IMR-90 (cell line): ENCODE measurements at regions not wholly inside any gene's neighbourhood (a gene's known extent, or its start where the extent isn't known, plus 50 kb on each side); places are given as distances from the start of the nearest gene placed in this dataset.

ENCODE experiments used
- ATAC-seq: fragments of 200-7000 bp; cut with Tn5 transposase; 2 replicates; pipeline ENCODE4 v1.9.1; 2020; ENCODE audit warnings: low read depth, mild to moderate bottlenecking, moderate library complexity
- BruUV-seq: library from RNA; stranded (reverse); fragments of 400-500 nt; replicated peaks from 2 replicates; lab custom pipeline; 2021; lab: Mats Ljungman, UMichigan
- CTCF ChIA-PET: fragments of 300-600 bp; formaldehyde crosslinking; extraction: SDS; loops from one replicate; lab custom pipeline; 2021; ENCODE audit warnings: antibody characterized with exemption; lab: Yijun Ruan, JAX
- POLR2A ChIA-PET: fragments of 300-600 bp; sonication (Branson Sonifier 250); formaldehyde crosslinking; loops from one replicate; lab custom pipeline; 2022; ENCODE audit warnings: antibody characterized with exemption; ENCODE audit not compliant: unreplicated experiment; lab: Charles Lee
- DNase-seq: peaks from one replicate; pipeline ENCODE4 v3.0.0; 2013
- H2AFZ ChIP-seq: replicated peaks from 2 replicates; pipeline ENCODE3; 2013; ENCODE audit warnings: low read length, mild to moderate bottlenecking; ENCODE audit not compliant: poor library complexity
- H2AK5ac ChIP-seq: 2 replicates; pipeline ENCODE4 v1.6.1; 2013; ENCODE audit warnings: low read depth, low read length, inconsistent platforms
- H2AK9ac ChIP-seq: replicated peaks from 2 replicates; pipeline ENCODE3; 2013; ENCODE audit warnings: mild to moderate bottlenecking, low read depth, low read length, moderate library complexity; ENCODE audit not compliant: poor library complexity
- H2BK120ac ChIP-seq: 2 replicates; pipeline ENCODE4 v1.6.1; 2013; ENCODE audit warnings: low read depth, low read length, inconsistent platforms
- H2BK15ac ChIP-seq: 3 replicates; pipeline ENCODE4 v1.6.1; 2013; ENCODE audit warnings: low read depth, low read length, inconsistent platforms
- H2BK20ac ChIP-seq: 2 replicates; pipeline ENCODE4 v1.6.1; 2013; ENCODE audit warnings: low read depth, mild to moderate bottlenecking, inconsistent platforms, low read length, moderate library complexity
- H2BK5ac ChIP-seq: 2 replicates; pipeline ENCODE4 v1.6.1; 2013; ENCODE audit warnings: mild to moderate bottlenecking, low read depth, low read length, inconsistent platforms; ENCODE audit not compliant: poor library complexity, severe bottlenecking
- H3K14ac ChIP-seq: replicated peaks from 2 replicates; pipeline ENCODE4 v1.6.1; 2013; ENCODE audit warnings: low read depth, low read length, inconsistent platforms
- H3K18ac ChIP-seq: 2 replicates; pipeline ENCODE4 v1.6.1; 2013; ENCODE audit warnings: low read depth, low read length, control low read depth
- H3K23ac ChIP-seq: 2 replicates; pipeline ENCODE4 v1.6.1; 2013; ENCODE audit warnings: low read depth, low read length, inconsistent platforms
- H3K27ac ChIP-seq: 2 replicates; pipeline ENCODE4 v1.5.1; 2013; ENCODE audit warnings: mild to moderate bottlenecking, control low read depth, low read length; ENCODE audit not compliant: insufficient read depth
- H3K27me3 ChIP-seq: 2 replicates; pipeline ENCODE4 v1.6.1; 2013; ENCODE audit warnings: low read length; ENCODE audit not compliant: control insufficient read depth, insufficient read depth
- H3K36me3 ChIP-seq: 2 replicates; pipeline ENCODE4 v1.6.1; 2013; ENCODE audit warnings: low read length, mixed read lengths; ENCODE audit not compliant: control insufficient read depth, insufficient read depth
- H3K4ac ChIP-seq: 2 replicates; pipeline ENCODE4 v1.6.1; 2013; ENCODE audit warnings: low read depth, low read length, inconsistent platforms
- H3K4me1 ChIP-seq: 2 replicates; pipeline ENCODE4 v1.6.1; 2013; ENCODE audit warnings: low read length, mixed read lengths; ENCODE audit not compliant: control insufficient read depth, insufficient read depth
- H3K4me2 ChIP-seq: 2 replicates; pipeline ENCODE4 v1.6.1; 2013; ENCODE audit warnings: low read depth, mild to moderate bottlenecking, control low read depth, low read length, moderate library complexity
- H3K4me3 ChIP-seq: 2 replicates; pipeline ENCODE4 v1.5.1; 2013; ENCODE audit warnings: low read depth, mild to moderate bottlenecking, control low read depth, low read length, moderate library complexity; ENCODE audit not compliant: insufficient read depth
- H3K56ac ChIP-seq: 2 replicates; pipeline ENCODE4 v1.6.1; 2013; ENCODE audit warnings: low read length, inconsistent platforms; ENCODE audit not compliant: insufficient read depth; ENCODE audit errors: extremely low read depth
- H3K79me1 ChIP-seq, 2 experiments: 2 replicates each; pipeline ENCODE4 v1.6.1; 2013; ENCODE audit warnings: low read length in 2 of 2, inconsistent platforms in 1 of 2, low read depth in 1 of 2
- H3K9ac ChIP-seq: 2 replicates; pipeline ENCODE4 v1.6.1; 2013; ENCODE audit warnings: low read depth, low read length, control low read depth
- H3K9me1 ChIP-seq: 2 replicates; pipeline ENCODE4 v1.6.1; 2013; ENCODE audit warnings: low read length, inconsistent platforms; ENCODE audit not compliant: insufficient read depth
- H3K9me3 ChIP-seq: 2 replicates; pipeline ENCODE4 v1.6.1; 2013; ENCODE audit warnings: low read length; ENCODE audit not compliant: control insufficient read depth, insufficient read depth
- H4K20me1 ChIP-seq: 2 replicates; pipeline ENCODE4 v1.6.1; 2013; ENCODE audit warnings: low read length, inconsistent platforms; ENCODE audit not compliant: insufficient read depth
- H4K5ac ChIP-seq: 2 replicates; pipeline ENCODE4 v1.6.1; 2013; ENCODE audit warnings: mild to moderate bottlenecking, low read depth, low read length, control low read depth
- H4K8ac ChIP-seq, 2 experiments: 2 replicates each; pipeline ENCODE4 v1.6.1; 2013; ENCODE audit warnings: low read depth in 2 of 2, low read length in 2 of 2, control low read depth in 1 of 2, inconsistent platforms in 1 of 2
- H4K91ac ChIP-seq: 2 replicates; pipeline ENCODE4 v1.6.1; 2013; ENCODE audit warnings: low read depth, low read length, inconsistent platforms; ENCODE audit not compliant: insufficient read depth
- BHLHE40 ChIP-seq: fragments of 150-350 bp; IDR thresholded peaks from 2 replicates; pipeline ENCODE4 v1.6.1; 2016; ENCODE audit warnings: mild to moderate bottlenecking, low read depth, low read length
- CEBPB ChIP-seq: IDR thresholded peaks from 2 replicates; pipeline ENCODE4 v1.6.1; 2012; ENCODE audit warnings: low read depth, low read length, improper control_type of control experiment
- CHD1 ChIP-seq: IDR thresholded peaks from 2 replicates; pipeline ENCODE4 v1.6.1; 2012; ENCODE audit warnings: low read depth, low read length, improper control_type of control experiment
- FOS ChIP-seq: fragments of 150-350 bp; IDR thresholded peaks from 2 replicates; pipeline ENCODE4 v1.6.1; 2016; ENCODE audit warnings: low read depth, low read length
- MAFK ChIP-seq: IDR thresholded peaks from 2 replicates; pipeline ENCODE4 v1.6.1; 2012; ENCODE audit warnings: low read depth, low read length, improper control_type of control experiment
- MAZ ChIP-seq: IDR thresholded peaks from 2 replicates; pipeline ENCODE4 v1.6.1; 2012; ENCODE audit warnings: low read depth, mild to moderate bottlenecking, low read length, improper control_type of control experiment, moderate library complexity, borderline replicate concordance
- MXI1 ChIP-seq: IDR thresholded peaks from 2 replicates; pipeline ENCODE4 v1.6.1; 2012; ENCODE audit warnings: low read depth, mild to moderate bottlenecking, low read length, moderate library complexity, borderline replicate concordance
- NFE2L2 ChIP-seq: fragments of 150-350 bp; IDR thresholded peaks from 2 replicates; pipeline ENCODE4 v1.6.1; 2016; ENCODE audit warnings: low read depth, mild to moderate bottlenecking, low read length
- POLR2A ChIP-seq: IDR thresholded peaks from 2 replicates; pipeline ENCODE4 v1.6.1; 2012; ENCODE audit warnings: mild to moderate bottlenecking, low read depth, low read length
- RAD21 ChIP-seq: IDR thresholded peaks from 2 replicates; pipeline ENCODE4 v1.6.1; 2012; ENCODE audit warnings: low read length, improper control_type of control experiment
- RCOR1 ChIP-seq: IDR thresholded peaks from 2 replicates; pipeline ENCODE4 v1.6.1; 2012; ENCODE audit warnings: mild to moderate bottlenecking, low read length, improper control_type of control experiment; ENCODE audit not compliant: insufficient replicate concordance
- RFX5 ChIP-seq: IDR thresholded peaks from 2 replicates; pipeline ENCODE4 v1.8.0; 2012; ENCODE audit warnings: low read depth, mild to moderate bottlenecking, low read length, moderate library complexity
- SMC3 ChIP-seq: fragments of 150-350 bp; IDR thresholded peaks from 2 replicates; pipeline ENCODE4 v1.6.1; 2016; ENCODE audit warnings: low read depth, mild to moderate bottlenecking, antibody characterized with exemption, low read length, moderate library complexity
- WGBS, 2 experiments: methylation state at CpG; one replicate each; pipeline versions ENCODE4 v1.1.5 to v1.1.7; 2013; ENCODE audit warnings: missing lambda C conversion rate in 2 of 2; ENCODE audit not compliant: insufficient read length in 1 of 2; ENCODE audit errors: extremely low coverage in 2 of 2; 5-methylcytosine and 5-hydroxymethylcytosine counted together
- dilution Hi-C: fragments of 300-500 bp; cut with HindIII; formaldehyde crosslinking; loops from one replicate; pipeline ENCODE4 v1.14.3; 2018; ENCODE audit warnings: low sequenced_read_pairs; ENCODE audit not compliant: unreplicated experiment
- in situ Hi-C: fragments of 300-500 bp; cut with MboI; formaldehyde crosslinking; loops from 3 replicates; pipeline ENCODE4 v1.14.3; 2019; ENCODE audit warnings: low sequenced_read_pairs, inconsistent platforms, mixed read lengths
- intact Hi-C: fragments of 100-400 bp; cut with micrococcal nuclease; formaldehyde crosslinking; loops from 2 replicates; pipeline ENCODE4 v1.10.0; 2022
- TF ChIP-seq, protein P1 (sequence below): fragments of 150-350 bp; IDR thresholded peaks from 2 replicates; pipeline ENCODE4 v1.6.1; 2016; ENCODE audit warnings: low read depth, mild to moderate bottlenecking, low read length, moderate library complexity, borderline replicate concordance
- TF ChIP-seq, protein P2 (sequence below): fragments of 150-350 bp; IDR thresholded peaks from 2 replicates; pipeline ENCODE4 v1.6.1; 2017; ENCODE audit warnings: mild to moderate bottlenecking, antibody characterized with exemption, low read length, low read depth
- TF ChIP-seq, protein P3 (sequence below): conservative IDR thresholded peaks from 2 replicates; pipeline ENCODE4 v1.5.1; 2012; ENCODE audit warnings: mild to moderate bottlenecking, low read depth, low read length, improper control_type of control experiment

- Histone ChIP-seq H3K23ac (no peak overlapping the region), H2AFZ (no peak overlapping the region), H3K18ac (no peak overlapping the region), H4K5ac (no peak overlapping the region), H3K56ac (no peak overlapping the region), H3K4me3 (no peak overlapping the region), H3K79me1 (no peaks in the 10 kb centered on the region), H3K27ac (no peak overlapping the region), H2BK120ac (no peak overlapping the region), H4K20me1 (no peaks in the 10 kb centered on the region), H2BK15ac (no peak overlapping the region), H3K9ac (no peak overlapping the region), H2BK20ac (no peak overlapping the region), H3K36me3 (no peaks in the 10 kb centered on the region), H4K8ac (no peak overlapping the region), H3K14ac (no peak overlapping the region), H3K9me3 (no peaks in the 10 kb centered on the region), H3K4me2 (no peak overlapping the region), H2AK9ac (no peak overlapping the region), H4K91ac (no peak overlapping the region), H3K9me1 (no peaks in the 10 kb centered on the region), H3K4me1 (no peaks in the 10 kb centered on the region), H3K4ac (no peak overlapping the region), H2BK5ac (no peak overlapping the region), H3K27me3 (no peaks in the 10 kb centered on the region), H2AK5ac (no peak overlapping the region)
- dilution Hi-C loops (no loop called here), intact Hi-C loops (no loop called here), in situ Hi-C loops (no loop called here)
- DNase-seq (no peak), ATAC-seq (no peak)
- TF ChIP-seq, protein P1, sequence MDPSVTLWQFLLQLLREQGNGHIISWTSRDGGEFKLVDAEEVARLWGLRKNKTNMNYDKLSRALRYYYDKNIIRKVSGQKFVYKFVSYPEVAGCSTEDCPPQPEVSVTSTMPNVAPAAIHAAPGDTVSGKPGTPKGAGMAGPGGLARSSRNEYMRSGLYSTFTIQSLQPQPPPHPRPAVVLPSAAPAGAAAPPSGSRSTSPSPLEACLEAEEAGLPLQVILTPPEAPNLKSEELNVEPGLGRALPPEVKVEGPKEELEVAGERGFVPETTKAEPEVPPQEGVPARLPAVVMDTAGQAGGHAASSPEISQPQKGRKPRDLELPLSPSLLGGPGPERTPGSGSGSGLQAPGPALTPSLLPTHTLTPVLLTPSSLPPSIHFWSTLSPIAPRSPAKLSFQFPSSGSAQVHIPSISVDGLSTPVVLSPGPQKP: no peak
- TF ChIP-seq MXI1 (no peak), CEBPB (no peak), BHLHE40 (no peak), RAD21 (no peak), NFE2L2 (no peak), SMC3 (no peak), FOS (no peak), RCOR1 (no peak), CHD1 (no peak), MAZ (no peak), MAFK (no peak), RFX5 (no peak), POLR2A (no peak)
- TF ChIP-seq, protein P2, sequence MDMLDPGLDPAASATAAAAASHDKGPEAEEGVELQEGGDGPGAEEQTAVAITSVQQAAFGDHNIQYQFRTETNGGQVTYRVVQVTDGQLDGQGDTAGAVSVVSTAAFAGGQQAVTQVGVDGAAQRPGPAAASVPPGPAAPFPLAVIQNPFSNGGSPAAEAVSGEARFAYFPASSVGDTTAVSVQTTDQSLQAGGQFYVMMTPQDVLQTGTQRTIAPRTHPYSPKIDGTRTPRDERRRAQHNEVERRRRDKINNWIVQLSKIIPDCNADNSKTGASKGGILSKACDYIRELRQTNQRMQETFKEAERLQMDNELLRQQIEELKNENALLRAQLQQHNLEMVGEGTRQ: no peak
- TF ChIP-seq, protein P3, sequence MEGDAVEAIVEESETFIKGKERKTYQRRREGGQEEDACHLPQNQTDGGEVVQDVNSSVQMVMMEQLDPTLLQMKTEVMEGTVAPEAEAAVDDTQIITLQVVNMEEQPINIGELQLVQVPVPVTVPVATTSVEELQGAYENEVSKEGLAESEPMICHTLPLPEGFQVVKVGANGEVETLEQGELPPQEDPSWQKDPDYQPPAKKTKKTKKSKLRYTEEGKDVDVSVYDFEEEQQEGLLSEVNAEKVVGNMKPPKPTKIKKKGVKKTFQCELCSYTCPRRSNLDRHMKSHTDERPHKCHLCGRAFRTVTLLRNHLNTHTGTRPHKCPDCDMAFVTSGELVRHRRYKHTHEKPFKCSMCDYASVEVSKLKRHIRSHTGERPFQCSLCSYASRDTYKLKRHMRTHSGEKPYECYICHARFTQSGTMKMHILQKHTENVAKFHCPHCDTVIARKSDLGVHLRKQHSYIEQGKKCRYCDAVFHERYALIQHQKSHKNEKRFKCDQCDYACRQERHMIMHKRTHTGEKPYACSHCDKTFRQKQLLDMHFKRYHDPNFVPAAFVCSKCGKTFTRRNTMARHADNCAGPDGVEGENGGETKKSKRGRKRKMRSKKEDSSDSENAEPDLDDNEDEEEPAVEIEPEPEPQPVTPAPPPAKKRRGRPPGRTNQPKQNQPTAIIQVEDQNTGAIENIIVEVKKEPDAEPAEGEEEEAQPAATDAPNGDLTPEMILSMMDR: no peak
- ChIA-PET CTCF (no interaction called here), POLR2A (no interaction called here)
- BruUV-seq: no TSS peak
- 83% methylated on average over 1 of the region's 4 CpGs; no CpG with 5 or more reads in 1 of the 2 experiments for WGBS, 2 experiments
These were observed 495.4 kb downstream of the OTOL1 start for GRCh38 chr3:161991901-161992540.
